ENCODE measurements at regions not wholly inside any gene's neighbourhood (a gene's known extent, or its start where the extent isn't known, plus 50 kb on each side); places are given as distances from the start of the nearest gene placed in this dataset.
A peak's percentile ranks its signal among the peaks of the same experiment; 100 is the strongest.
"Not testable (repeated sequence)": the region's sequence is repeated elsewhere in the genome, so short reads cannot be mapped to it uniquely, and the experiment has no call there.

DNA sequence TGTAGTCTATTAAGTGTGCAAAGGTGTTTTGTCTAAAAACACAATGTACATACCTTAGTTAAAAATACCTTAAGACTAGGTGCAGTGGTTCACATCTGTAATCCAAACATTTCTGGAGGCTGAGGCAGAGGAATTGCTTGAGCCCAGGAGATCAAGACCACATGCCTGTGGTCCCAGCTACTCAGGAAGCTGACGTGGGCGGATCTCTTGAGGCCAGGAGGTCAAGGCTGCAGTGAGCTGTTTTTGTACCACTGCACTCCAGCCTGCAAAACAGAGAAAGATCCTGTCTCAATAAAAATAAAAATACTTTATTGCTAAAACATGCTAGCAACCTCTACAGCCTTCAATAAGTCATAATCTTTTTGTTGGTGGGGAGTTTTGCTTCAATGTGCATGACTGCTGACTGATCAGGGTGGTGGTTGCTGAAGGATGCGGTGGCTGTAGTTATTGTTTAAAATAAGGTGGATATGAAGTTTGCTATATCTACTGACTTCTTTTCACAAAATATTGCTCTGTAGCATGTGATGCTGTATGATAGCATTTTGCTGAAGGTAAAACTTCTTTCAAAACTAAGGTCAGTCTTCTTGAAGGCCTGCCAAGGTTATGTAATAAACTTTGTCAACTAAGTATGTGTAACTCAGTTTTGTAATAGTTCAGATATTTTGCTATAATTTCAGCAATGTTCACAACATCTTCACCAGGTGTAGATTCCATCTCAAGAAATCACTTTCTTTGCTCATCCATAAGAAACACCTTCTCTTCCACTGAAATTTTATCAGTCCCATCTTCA is 1238.0 kb upstream of the NRXN1 start:
- in situ Hi-C loops (cut with MboI; ENCODE audit: low pct_unique_long_range_greater_than_20kb, low sequenced_read_pairs): no loop called here
- DNase-seq: no peak

DNA sequence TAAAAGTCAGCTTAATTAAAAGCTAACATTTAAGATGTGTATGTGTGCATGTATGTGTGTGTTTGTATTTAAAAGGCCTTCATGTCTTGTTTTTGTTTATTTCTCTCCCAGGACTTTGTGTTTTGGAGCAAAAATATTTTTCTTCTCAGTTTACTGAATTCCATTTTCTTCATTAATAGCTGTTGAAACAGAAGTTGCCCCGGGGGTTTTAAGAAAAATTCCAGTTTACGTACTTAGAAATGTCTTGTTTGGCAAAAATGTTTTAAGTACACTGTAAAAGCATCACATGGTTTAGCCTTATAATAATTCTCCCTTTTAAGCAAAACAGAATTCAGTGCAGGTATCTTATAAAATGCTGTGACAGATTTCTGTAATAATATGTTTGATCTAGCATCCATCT is 1233.0 kb upstream of the NRXN1 start:
- in situ Hi-C loops (cut with MboI; ENCODE audit: low pct_unique_long_range_greater_than_20kb, low sequenced_read_pairs): no loop called here
- DNase-seq: no peak

DNA sequence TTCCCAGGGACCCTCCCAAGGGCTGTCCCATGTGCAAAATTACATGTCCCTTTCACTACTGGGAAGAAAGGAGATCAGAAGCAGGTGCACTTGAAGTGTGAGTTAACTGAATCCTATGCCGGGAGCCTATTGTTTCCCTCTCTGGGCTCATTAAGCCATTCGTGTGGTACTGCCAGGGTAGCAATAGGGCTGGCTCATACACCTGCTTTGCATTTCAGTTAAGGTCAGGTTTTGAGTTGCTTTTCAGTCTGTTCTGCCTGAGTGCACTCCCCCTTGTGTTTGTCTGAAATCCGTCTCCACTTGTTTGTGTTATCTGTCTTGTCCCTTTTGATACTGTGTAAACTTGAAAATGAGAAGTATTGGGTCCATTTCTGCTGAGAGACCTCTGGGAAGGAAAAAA is 1232.6 kb upstream of the NRXN1 start:
- in situ Hi-C loops (cut with MboI; ENCODE audit: low pct_unique_long_range_greater_than_20kb, low sequenced_read_pairs): no loop called here
- DNase-seq: no peak

DNA sequence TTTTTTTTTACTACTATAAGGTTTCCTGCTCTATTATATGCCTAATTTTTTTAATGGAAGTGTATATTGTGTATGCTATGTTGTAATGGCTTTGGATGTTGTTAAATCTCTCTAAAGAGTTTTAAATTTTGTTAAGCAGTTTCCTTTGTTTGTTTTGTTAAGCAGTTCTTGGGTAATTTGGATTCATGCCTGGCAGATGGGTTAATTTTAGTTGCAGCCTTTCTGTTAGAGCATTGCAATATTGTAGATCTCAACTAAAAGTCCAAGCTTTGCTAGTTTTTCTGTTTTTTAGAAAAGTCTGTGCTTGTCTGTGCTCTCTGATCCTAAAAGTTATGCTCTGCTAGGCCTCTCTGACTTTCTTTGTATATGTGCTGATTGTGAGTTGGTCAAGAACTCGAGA is 1229.0 kb upstream of the NRXN1 start:
- in situ Hi-C loops (cut with MboI; ENCODE audit: low pct_unique_long_range_greater_than_20kb, low sequenced_read_pairs): no loop called here
- DNase-seq: no peak

DNA sequence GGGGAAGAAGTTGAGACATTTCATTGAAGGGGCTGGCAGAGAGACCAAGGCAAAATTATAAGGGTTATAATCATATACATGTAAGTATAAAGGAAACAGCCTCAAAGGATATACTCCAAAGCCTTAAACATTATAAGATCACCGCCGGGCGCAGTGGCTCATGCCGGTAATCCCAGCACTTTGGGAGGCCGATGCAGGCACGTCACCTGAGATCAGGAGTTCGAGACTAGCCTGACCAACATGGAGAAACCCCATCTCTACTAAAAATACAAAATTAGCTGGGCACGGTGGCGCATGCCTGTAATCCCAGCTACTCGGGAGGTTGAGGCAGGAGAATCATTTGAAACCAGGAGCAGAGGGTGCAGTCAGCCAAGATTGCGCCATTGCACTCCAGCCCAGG is 1227.0 kb upstream of the NRXN1 start:
- DNase-seq; in situ Hi-C loops (cut with MboI; ENCODE audit: low pct_unique_long_range_greater_than_20kb, low sequenced_read_pairs): not testable (repeated sequence)

DNA sequence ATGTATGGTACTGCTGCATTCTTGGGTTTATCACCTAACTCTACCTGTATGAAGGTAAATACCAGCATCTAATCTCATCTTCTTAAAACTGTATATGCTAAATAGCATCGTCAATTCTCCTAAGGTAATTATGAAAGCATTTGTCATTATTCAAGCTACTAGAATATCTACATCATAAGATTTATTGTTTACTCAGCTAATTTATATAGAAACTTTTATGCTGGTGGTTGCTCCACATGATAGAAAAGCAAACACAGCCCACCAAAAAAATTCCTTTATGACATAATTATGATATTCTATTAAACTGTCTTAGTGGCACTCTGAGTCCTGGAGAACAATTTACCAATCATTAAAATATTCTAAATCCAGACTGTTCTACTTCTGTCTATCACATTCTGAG is 1226.1 kb upstream of the NRXN1 start:
- DNase-seq: no peak
- in situ Hi-C loops (cut with MboI; ENCODE audit: low pct_unique_long_range_greater_than_20kb, low sequenced_read_pairs): no loop called here

DNA sequence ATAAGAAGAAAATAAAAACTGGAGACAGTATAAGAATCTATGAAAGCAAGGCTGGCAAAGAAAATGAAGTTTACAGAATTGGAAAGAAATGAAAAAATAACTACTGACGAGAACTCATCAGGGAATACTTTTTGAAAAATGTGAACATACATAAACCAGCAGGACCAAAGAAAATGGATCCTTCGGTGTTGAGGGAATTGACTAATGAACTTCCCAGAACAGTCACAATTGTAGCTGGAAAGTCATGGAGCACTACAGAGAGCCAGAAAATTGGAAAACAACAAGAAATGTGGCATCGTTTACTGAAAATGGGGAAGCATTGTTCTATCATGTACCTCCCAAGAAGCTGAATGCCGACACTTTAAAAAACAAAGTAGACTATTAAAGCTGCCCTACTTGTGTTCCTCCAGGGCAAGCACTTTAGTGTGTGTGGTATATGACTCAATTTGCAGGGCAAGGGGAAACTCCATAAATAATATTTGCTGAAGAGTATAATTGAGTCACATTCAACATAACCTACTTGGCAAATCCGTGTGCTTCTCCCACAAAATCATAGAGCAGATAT is 1221.6 kb upstream of the NRXN1 start:
- DNase-seq: no peak
- in situ Hi-C loops (cut with MboI; ENCODE audit: low pct_unique_long_range_greater_than_20kb, low sequenced_read_pairs): no loop called here

DNA sequence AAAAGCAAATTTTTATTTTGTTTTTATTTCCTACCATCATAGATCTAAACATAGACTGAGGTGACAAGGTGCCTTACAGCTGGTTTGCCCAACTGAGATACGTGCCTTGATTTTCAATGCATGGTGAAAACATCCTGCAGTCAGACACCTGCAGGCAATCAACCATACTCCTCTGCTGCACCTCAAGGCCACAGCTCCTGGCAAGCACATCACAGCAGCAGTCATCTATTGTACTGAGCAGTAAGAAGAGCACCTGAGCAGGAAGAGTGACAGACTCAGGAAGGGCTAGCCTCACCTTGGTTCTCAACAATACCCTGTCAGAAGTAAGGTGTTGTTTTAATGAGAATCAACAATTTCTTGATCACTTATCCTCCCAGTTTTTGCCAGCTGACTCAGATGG is 1206.8 kb upstream of the NRXN1 start:
- in situ Hi-C loops (cut with MboI; ENCODE audit: low pct_unique_long_range_greater_than_20kb, low sequenced_read_pairs): no loop called here
- DNase-seq: no peak

DNA sequence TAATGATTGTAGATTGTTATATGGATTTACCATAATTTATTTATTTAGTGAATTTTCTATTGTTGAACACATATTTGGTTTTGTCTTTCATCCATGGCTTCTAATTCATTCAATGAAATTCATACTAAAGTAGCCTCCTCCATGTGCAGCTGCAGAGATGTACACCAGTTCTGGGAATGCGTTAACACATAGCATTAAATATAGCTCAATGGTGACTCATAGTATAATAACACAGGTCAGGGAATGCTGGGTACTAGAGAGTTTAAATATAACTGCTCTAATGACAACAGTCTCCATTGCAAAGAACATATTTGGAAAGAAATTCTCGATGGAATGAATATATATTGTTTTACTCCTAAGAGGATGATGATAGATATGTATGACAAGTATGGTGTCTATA is 1190.2 kb upstream of the NRXN1 start:
- in situ Hi-C loops (cut with MboI; ENCODE audit: low pct_unique_long_range_greater_than_20kb, low sequenced_read_pairs): no loop called here
- DNase-seq: no peak

DNA sequence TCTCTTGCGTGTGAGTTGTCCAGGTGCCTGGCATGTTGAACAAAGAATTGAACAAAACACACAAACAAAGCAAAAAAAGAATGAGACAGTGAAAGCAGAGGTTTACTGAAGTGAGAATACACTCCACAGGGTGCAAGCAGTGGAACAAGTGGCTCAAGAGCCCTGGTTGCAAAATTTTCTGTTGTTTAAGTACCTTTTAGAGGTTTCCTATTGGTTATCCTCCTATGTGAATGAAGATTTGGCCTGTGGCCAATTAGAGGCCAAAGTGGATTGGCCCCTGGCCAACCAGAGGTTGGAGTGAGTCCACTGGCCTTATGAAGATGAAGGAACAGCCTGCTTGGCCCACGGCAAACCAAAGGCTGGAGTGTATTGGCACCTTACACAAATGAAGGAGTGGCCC is 1188.5 kb upstream of the NRXN1 start:
- in situ Hi-C loops (cut with MboI; ENCODE audit: low pct_unique_long_range_greater_than_20kb, low sequenced_read_pairs): no loop called here
- no peak for DNase-seq

DNA sequence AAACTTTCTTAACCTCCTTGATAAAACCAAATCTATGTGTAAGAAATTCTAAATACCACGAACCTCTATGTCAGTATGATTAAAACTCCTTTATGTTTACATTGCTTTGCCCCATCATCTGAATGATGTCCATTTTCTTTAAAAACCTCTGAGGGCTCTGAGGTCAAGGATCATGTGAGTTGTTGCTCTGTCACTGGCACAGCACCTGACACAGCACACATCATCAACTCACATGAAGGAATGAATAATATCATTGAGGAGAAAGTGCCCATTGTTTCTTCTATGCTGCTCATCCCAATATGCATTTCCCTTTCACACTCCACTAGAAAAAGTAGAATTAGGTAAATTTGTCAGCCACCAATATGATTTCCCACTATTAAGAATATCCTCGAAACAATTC is 1178.7 kb upstream of the NRXN1 start:
- in situ Hi-C loops (cut with MboI; ENCODE audit: low pct_unique_long_range_greater_than_20kb, low sequenced_read_pairs): no loop called here
- DNase-seq: no peak

DNA sequence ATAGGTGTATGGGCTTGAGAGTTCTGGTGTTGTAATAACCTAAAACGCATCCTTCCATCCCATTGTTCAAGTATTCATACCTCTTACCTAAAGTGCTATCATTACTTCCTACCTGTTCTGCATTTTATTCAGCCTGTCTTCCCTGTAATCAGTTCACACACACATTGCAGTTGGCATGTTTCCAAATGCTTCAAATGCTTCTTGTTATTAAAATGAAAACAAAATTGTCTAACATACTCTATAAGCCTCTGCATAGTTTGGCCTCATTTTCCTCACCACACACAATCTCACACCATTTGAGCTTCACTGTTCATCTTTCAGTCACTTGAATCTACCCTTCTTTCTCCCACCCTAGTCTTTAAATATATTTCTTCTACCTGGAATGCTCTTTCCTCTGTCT is 1178.2 kb upstream of the NRXN1 start:
- no peak for DNase-seq
- in situ Hi-C loops (cut with MboI; ENCODE audit: low pct_unique_long_range_greater_than_20kb, low sequenced_read_pairs): no loop called here

DNA sequence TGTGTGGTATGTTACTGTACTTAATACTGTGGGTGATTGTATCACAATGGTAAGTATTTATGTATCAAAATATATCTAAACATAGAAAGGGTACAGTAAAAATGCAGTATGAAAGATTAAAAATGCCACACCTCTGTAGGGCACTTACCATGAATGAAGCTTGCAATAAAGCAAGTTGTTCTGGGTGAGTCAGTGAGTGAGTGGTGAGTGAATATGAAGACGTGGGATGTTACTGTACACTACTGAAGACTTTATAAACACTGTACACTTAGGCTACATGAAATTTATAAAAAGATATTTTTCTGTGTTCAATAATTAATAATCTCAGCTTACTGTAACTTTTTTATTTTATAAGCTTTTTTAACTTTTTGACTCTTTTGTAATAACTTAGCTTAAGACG is 1162.4 kb upstream of the NRXN1 start:
- no peak for DNase-seq
- in situ Hi-C loops (cut with MboI; ENCODE audit: low pct_unique_long_range_greater_than_20kb, low sequenced_read_pairs): no loop called here

DNA sequence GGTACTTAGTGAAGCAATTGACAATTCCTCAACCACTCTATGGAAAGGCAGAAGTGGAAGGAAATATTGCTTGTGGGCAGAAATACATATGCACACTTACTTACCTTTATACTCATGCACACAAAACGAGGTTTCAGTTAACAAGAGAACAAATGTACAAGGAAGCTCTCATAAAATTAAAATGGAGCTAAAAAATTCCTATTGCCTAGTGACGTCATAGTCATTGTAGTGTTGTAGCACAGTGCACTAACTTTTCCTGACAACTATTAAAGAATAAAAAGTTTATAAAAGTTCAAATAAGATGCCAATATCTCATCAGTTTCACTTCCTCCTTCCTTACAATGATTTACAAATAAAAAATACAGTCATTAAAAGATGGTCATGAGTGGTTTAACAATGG is 1161.9 kb upstream of the NRXN1 start:
- in situ Hi-C loops (cut with MboI; ENCODE audit: low pct_unique_long_range_greater_than_20kb, low sequenced_read_pairs): no loop called here
- DNase-seq: no peak

DNA sequence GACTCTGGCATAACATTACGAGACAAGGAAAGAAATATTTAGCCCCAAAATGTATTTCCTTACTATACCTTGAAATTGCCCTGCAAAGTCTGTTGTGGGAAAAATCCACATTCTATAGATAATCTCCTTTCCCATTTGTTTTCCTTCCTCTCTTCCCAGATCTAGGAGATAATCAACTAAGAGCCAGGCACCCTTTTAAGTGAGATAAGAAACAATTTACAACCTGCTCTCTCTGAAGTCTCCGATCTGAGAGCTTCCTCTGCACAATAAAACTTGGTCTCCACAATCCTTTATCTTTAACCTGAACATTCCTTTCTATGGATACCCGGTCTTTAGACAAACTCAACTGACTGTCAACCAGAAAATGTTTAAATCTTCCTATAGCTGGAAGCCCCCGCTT is 1160.7 kb upstream of the NRXN1 start:
- in situ Hi-C loops (cut with MboI; ENCODE audit: low pct_unique_long_range_greater_than_20kb, low sequenced_read_pairs): no loop called here

DNA sequence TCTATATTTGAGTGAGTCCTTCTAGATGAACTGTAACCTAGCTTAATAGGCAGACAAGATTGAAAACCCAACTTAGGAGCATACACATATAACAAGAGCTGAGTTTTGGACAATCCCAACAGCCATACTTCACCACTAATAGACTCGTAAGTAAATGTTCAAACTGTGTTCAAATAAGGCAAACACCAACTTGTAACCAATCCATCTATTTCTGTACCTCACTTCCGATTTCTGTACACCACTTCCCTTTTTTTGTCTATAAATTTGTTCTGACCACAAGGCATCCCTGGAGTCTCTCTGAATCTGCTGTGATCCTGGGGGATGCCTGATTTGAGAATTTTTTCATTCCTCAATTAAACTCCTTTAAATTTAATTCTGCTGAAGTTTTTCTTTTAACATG is 1149.1 kb upstream of the NRXN1 start:
- DNase-seq: peak; percentile 71
- in situ Hi-C loops (cut with MboI; ENCODE audit: low pct_unique_long_range_greater_than_20kb, low sequenced_read_pairs): no loop called here

More for the DNA sequence above, 1160.7 kb upstream of the NRXN1 start:
- DNase-seq: no peak

DNA sequence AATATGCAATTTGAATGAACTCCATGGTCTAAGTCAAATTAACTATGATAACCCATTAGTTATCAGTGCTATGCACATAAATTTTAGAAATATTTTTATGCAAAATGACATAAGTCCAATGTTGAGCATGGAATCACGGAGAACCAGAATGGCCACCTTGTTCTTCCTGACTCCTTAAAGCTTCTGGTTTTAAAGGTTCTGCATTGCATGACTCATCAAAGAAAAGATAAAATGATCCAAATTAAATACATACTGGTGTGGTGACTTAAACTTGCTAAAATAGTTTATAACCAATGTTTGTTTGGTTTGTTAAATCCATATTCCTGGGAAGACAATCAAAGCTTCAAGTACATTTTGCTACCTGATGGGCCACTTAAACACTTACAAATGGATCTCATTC is 1146.9 kb upstream of the NRXN1 start:
- in situ Hi-C loops (cut with MboI; ENCODE audit: low pct_unique_long_range_greater_than_20kb, low sequenced_read_pairs): no loop called here
- no peak for DNase-seq

DNA sequence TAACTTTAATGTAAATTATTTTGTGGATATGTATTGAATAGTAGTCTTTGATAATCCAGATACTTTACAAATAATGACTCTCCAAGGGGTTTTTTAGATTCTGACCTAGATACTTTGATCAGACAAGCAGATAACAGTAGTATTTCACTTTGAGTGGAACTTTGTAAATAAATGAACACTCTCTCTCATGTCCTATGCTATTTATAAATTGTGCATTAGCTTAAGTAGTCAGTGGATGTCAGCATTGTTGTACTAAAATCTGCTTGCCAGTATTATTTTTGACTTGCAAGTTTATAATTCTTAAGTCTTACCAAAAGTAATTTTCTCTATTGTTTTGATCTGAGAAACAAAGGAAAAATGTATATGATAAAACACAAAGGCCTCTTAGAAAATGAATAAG is 1113.1 kb upstream of the NRXN1 start:
- in situ Hi-C loops (cut with MboI; ENCODE audit: low pct_unique_long_range_greater_than_20kb, low sequenced_read_pairs): no loop called here
- no peak for DNase-seq

DNA sequence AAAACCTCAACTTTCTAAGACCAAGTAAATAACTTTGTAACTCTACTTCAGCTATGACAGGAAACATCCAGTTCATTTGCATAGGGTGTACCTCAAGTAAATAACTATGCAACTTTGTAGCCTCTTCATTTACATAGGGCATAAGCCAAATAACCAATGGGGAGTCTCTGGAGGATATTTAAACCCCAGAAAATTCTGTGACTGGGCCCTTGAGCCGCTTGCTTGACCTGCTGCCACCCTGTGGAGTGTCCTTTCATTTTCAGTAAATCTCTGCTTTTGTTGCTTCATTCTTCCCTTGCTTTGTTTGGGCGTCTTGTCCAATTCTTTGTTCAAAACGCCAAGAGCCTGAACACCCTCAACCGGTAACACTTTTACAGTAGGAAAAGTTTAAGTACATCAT is 1112.7 kb upstream of the NRXN1 start:
- no peak for DNase-seq
- in situ Hi-C loops (cut with MboI; ENCODE audit: low pct_unique_long_range_greater_than_20kb, low sequenced_read_pairs): no loop called here

DNA sequence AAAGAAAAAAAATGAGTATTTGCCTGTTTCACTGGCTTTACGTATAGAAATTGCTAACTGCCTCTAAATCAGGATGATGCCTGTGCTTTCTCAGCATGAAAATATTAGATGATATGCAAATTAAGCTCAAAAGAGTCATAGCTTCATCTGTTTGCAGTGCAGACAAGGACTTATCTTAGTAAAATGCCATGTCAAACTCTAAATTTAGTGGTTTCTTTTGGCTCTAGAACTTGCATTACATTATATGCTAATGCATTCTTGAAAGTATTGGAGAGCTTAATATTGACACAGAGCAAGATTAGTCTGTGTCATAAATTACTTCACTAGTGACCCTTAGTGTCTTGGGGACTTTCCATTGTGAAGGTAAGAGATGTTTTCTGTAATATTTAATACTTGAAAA is 1109.1 kb upstream of the NRXN1 start:
- in situ Hi-C loops (cut with MboI; ENCODE audit: low pct_unique_long_range_greater_than_20kb, low sequenced_read_pairs): no loop called here
- DNase-seq: no peak

DNA sequence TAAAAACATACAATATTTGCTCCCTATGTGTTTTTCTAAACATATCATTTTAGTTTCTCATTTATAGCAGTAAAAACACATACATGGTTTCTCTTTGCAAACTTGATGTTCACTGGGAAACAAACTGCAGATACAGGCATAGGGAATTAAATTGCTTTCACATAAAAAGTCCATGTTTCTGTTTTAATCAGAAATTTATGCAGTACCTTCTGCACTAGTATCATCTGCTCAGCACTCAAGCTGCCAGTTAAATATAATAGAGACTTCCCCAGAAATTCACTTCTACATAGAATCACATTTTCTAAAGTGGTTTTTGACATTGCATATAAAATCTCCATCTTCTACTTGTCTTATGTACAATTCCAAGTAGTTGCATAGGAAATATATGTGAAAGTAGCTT is 1107.3 kb upstream of the NRXN1 start:
- no peak for DNase-seq
- in situ Hi-C loops (cut with MboI; ENCODE audit: low pct_unique_long_range_greater_than_20kb, low sequenced_read_pairs): no loop called here
